ENCODE measurements at regions not wholly inside any gene's neighbourhood (a gene's known extent, or its start where the extent isn't known, plus 50 kb on each side); places are given as distances from the start of the nearest gene placed in this dataset.

GRCh38 chr4:110826656-110827055 lies 203.8 kb upstream of the PITX2 start:
- ATAC-seq (no peak), FAIRE-seq (no peak), DNase-seq (ENCODE audit: low read depth, low spot score) (no peak)
- Histone ChIP-seq H3K27ac (ENCODE audit: control insufficient read depth, insufficient read depth) (no peak overlapping the region), H3K27me3 (replicated peaks in 1 of 2; ENCODE audit: control insufficient read depth in 2 of 2, insufficient read depth in 2 of 2, low read length in 1 of 2) (no peaks in the 10 kb centered on the region), H3K36me3 (ENCODE audit: control insufficient read depth in 2 of 2, insufficient read depth in 2 of 2, low read length in 1 of 2) (no peaks in the 10 kb centered on the region), H3K4me3 (no peak overlapping the region), H3K4me1 (ENCODE audit: control insufficient read depth, insufficient read depth, low read length) (no peaks in the 10 kb centered on the region), H3K9me3 (replicated peaks; ENCODE audit: control insufficient read depth, insufficient read depth, low read length) (no peaks in the 10 kb centered on the region), H2AFZ (ENCODE audit: control insufficient read depth, low read depth, low read length) (no peak overlapping the region), H3K79me2 (ENCODE audit: control insufficient read depth, insufficient read depth, low read length) (no peaks in the 10 kb centered on the region), H4K20me1 (ENCODE audit: control insufficient read depth, insufficient read depth) (no peaks in the 10 kb centered on the region), H3K4me2 (ENCODE audit: control insufficient read depth, insufficient read depth) (no peak overlapping the region), H3K9ac (ENCODE audit: control insufficient read depth, insufficient read depth, low read length) (no peak overlapping the region)
- POLR2A ChIA-PET = no interaction called here
- WGBS (ENCODE audit: insufficient coverage, insufficient replicate concordance, low lambda C conversion rate, missing lambda C conversion rate) = 8% methylated on average over 8 of the region's 8 CpGs
- intact Hi-C loops (cut with micrococcal nuclease; ENCODE audit: unreplicated experiment) = no loop called here
- CTCF ChIA-PET = no interaction called here
- BruUV-seq (replicated peaks) = no TSS peak
- SMC1A ChIA-PET (ENCODE audit: uncharacterized antibody, unreplicated experiment) = interaction anchor here (1.6 kb wide), 1 partner anchor 8 kb away, joined by 3 read pairs; no protein-coding TSS in a partner anchor
- in situ Hi-C loops (cut with MboI) = no loop called here
- RAD21 ChIA-PET (ENCODE audit: unreplicated experiment) = no interaction called here
- TF ChIP-seq BCL3 (IDR thresholded peaks at IDR 0.05; ENCODE audit: borderline replicate concordance, insufficient read depth, low read depth, low read length, poor library complexity, severe bottlenecking) (no peak), SREBF1 (IDR thresholded peaks at IDR 0.05; ENCODE audit: low read length) (no peak), ZNF217 (IDR thresholded peaks at IDR 0.05) (no peak), TCF7 (IDR thresholded peaks at IDR 0.05; ENCODE audit: borderline replicate concordance) (no peak), IRF3 (IDR thresholded peaks at IDR 0.05) (no peak), ETV6 (conservative IDR thresholded peaks at IDR 0.05 in 1 of 2, IDR thresholded peaks at IDR 0.05 in 1 of 2; ENCODE audit: borderline replicate concordance in 1 of 2, low read depth in 1 of 2) (no peak), WRNIP1 (IDR thresholded peaks at IDR 0.05; ENCODE audit: borderline replicate concordance, low read depth, low read length) (no peak), MTA3 (IDR thresholded peaks at IDR 0.05; ENCODE audit: borderline replicate concordance, low read length) (no peak), BCL11A (IDR thresholded peaks at IDR 0.05; ENCODE audit: low read depth, low read length) (no peak), PKNOX1 (IDR thresholded peaks at IDR 0.05) (no peak), CTCF (IDR thresholded peaks at IDR 0.05 in 2 of 3, conservative IDR thresholded peaks at IDR 0.05 in 1 of 3; ENCODE audit: control insufficient read depth in 2 of 3, extremely low read depth in 1 of 3, insufficient read depth in 1 of 3, low read depth in 3 of 3, low read length in 3 of 3) (no peak), TARDBP (IDR thresholded peaks at IDR 0.05; ENCODE audit: borderline replicate concordance) (no peak), RAD21 (IDR thresholded peaks at IDR 0.05; ENCODE audit: insufficient read depth, low read depth, low read length) (no peak), STAT3 (IDR thresholded peaks at IDR 0.05; ENCODE audit: low read depth, low read length) (no peak), E4F1 (IDR thresholded peaks at IDR 0.05; ENCODE audit: borderline replicate concordance, partially characterized antibody) (no peak), NR2F1 (conservative IDR thresholded peaks at IDR 0.05) (no peak), EP300 (IDR thresholded peaks at IDR 0.05; ENCODE audit: borderline replicate concordance in 1 of 2, control insufficient read depth in 1 of 2, low read depth in 2 of 2, low read length in 2 of 2) (no peak), JUNB (IDR thresholded peaks at IDR 0.05) (no peak)
